Lower lobe of right lung (tissue), 2 donors: ENCODE measurements at regions not wholly inside any gene's neighbourhood (a gene's known extent, or its start where the extent isn't known, plus 50 kb on each side); places are given as distances from the start of the nearest gene placed in this dataset.

Experiments
- ATAC-seq, 2 donors: fragments of 200-7000 bp; cut with Tn5 transposase; one replicate each; pipeline ENCODE4 v1.9.1; 2020 to 2022; ENCODE audit warnings: mild to moderate bottlenecking in 2 of 2, moderate library complexity in 2 of 2
- DNase-seq: peaks from one replicate; pipeline ENCODE4 v3.0.0-alpha.2; 2020
- H3K27ac ChIP-seq: fragments of 200-600 bp; one replicate; pipeline ENCODE4 v1.8.0; 2022
- H3K27me3 ChIP-seq: fragments of 200-600 bp; one replicate; pipeline ENCODE4 v1.8.0; 2022; ENCODE audit warnings: low read depth
- H3K36me3 ChIP-seq: fragments of 200-600 bp; one replicate; pipeline ENCODE4 v1.8.0; 2022; ENCODE audit warnings: mild to moderate bottlenecking
- H3K4me1 ChIP-seq: fragments of 200-600 bp; one replicate; pipeline ENCODE4 v1.8.0; 2022
- H3K4me3 ChIP-seq: fragments of 200-600 bp; one replicate; pipeline ENCODE4 v1.8.0; 2022; ENCODE audit warnings: mild to moderate bottlenecking
- H3K9me3 ChIP-seq: fragments of 200-600 bp; one replicate; pipeline ENCODE4 v1.8.0; 2022
- intact Hi-C: fragments of 100-400 bp; cut with DNase I; formaldehyde crosslinking; loops from one replicate; pipeline ENCODE4 v1.11.0; 2022
- TF ChIP-seq, protein P1 (sequence below): fragments of 200-600 bp; IDR thresholded peaks from one replicate; pipeline ENCODE4 v1.8.0; 2022; ENCODE audit warnings: antibody characterized with exemption, mild to moderate bottlenecking
- donor health status: DM: no; HTN: yes; CAD: no; lungs with severe emphysema.

DNA sequence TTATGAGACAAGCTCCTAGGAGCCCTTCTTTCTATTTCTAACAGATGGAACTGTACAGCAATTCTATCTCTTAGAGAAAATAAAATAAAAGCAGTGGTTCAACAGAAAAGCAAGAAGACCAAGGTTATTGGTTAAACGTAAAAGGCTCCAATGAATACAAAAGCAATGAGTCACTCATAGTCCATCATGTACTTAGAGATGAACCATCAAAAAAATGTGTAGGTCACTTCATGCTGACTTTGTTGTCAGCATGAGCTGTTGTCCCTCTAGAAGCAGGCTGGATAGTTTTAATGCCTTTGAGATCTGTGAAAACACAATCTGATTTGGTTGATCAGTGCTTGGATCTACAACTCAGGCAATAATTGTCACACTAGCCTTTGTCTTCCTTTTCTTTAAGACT lies 378.6 kb upstream of the ANXA10 start:
- no peaks in the 10 kb centered on the region for H3K4me1 ChIP-seq
- ATAC-seq (no peak), DNase-seq (no peak)
- H3K4me3 ChIP-seq = no peak overlapping the region
- no peaks in the 10 kb centered on the region for H3K27me3 ChIP-seq
- intact Hi-C loops = no loop called here
- H3K27ac ChIP-seq = no peak overlapping the region
- no peaks in the 10 kb centered on the region for H3K9me3 ChIP-seq
- no peaks in the 10 kb centered on the region for H3K36me3 ChIP-seq
- TF ChIP-seq, protein P1, sequence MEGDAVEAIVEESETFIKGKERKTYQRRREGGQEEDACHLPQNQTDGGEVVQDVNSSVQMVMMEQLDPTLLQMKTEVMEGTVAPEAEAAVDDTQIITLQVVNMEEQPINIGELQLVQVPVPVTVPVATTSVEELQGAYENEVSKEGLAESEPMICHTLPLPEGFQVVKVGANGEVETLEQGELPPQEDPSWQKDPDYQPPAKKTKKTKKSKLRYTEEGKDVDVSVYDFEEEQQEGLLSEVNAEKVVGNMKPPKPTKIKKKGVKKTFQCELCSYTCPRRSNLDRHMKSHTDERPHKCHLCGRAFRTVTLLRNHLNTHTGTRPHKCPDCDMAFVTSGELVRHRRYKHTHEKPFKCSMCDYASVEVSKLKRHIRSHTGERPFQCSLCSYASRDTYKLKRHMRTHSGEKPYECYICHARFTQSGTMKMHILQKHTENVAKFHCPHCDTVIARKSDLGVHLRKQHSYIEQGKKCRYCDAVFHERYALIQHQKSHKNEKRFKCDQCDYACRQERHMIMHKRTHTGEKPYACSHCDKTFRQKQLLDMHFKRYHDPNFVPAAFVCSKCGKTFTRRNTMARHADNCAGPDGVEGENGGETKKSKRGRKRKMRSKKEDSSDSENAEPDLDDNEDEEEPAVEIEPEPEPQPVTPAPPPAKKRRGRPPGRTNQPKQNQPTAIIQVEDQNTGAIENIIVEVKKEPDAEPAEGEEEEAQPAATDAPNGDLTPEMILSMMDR = no peak

DNA sequence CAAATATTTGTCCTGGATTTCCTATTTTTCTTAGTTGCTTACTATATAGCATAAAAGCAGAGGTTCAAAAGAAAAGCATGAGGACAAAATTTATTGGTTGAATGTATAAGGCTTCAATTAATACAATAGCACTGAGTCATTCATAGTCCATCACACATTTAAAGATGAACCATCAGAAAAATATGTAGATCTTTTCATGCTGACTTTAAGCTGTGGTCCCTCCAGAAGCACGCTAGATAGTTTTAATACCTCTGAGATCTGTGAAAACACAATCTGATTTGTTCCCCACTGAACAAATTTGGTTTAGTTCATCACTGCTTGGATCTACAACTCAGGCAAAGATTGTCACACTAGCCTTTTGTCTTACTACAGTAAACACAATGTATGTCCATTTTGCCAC lies 377.2 kb upstream of the ANXA10 start:
- no peaks in the 10 kb centered on the region for H3K9me3 ChIP-seq
- no peaks in the 10 kb centered on the region for H3K27me3 ChIP-seq
- TF ChIP-seq, protein P1 = no peak
- no peaks in the 10 kb centered on the region for H3K36me3 ChIP-seq
- no peak for DNase-seq
- intact Hi-C loops = no loop called here
- H3K4me3 ChIP-seq = no peak overlapping the region
- H3K4me1 ChIP-seq = no peaks in the 10 kb centered on the region
- ATAC-seq = no peak
- no peak overlapping the region for H3K27ac ChIP-seq

DNA sequence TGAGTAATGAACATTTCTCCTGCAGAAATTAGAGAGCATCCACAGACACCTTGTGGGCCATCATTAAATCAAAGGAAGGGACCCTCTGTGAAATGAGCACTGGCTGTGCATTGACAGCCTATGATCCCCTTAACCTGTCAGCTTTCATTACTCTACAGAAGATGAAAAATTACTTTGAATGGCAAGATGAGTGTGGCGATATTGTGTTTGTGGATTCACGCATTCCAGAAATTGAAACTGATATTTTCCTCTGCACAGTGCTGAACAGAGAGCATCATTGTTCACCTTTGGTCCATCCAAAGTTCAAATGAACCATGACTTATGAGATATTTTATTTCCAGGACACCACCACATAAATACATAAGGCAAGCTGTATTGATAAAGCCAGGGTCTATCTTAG lies 374.8 kb upstream of the ANXA10 start:
- intact Hi-C loops = no loop called here
- ATAC-seq (no peak), DNase-seq (no peak)
- Histone ChIP-seq H3K9me3 (no peaks in the 10 kb centered on the region), H3K27ac (no peak overlapping the region), H3K4me3 (no peak overlapping the region), H3K4me1 (no peaks in the 10 kb centered on the region), H3K27me3 (no peaks in the 10 kb centered on the region), H3K36me3 (no peaks in the 10 kb centered on the region)
- TF ChIP-seq, protein P1 = no peak

DNA sequence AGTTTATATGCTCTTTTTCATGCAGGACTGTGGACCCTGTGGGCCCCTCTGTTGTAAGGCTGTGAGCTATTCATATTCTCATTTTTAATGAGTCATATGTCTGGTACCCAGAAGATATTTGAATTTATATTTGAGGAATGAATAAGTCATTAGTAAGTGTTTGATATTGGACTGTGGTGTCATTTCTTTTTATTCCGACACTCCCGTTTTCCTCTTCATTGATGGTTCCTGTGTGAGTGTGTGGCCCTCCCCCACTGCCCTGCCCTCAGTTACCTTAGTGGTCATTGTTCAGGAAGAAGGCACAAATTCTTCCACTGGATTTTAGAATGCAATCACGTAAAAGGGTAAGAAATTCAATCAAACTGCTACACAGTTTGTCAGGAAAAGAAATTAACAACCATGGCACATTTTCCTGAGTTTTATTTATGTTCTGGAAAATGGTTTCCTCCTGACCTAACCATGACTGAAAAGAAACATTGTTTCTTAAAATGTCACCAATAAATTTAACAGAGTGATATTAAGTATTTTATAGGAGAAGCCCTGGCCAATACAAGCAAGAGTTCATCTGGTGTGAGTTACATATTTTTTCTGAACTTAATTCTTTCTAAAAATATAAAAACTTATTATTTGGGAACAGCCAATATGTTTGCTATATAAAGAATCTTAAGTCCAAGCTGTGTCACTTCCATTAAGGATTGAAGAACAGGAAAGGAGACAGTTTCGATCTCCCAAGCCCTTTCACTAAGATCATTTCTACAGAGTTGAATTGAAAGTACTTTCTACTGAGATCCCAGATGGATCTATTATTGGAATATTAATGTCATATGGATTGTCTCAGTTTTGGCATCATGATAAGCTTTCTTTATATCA lies 370.5 kb upstream of the ANXA10 start:
- Histone ChIP-seq H3K27ac (no peak overlapping the region), H3K27me3 (no peaks in the 10 kb centered on the region)
- intact Hi-C loops = no loop called here

DNA sequence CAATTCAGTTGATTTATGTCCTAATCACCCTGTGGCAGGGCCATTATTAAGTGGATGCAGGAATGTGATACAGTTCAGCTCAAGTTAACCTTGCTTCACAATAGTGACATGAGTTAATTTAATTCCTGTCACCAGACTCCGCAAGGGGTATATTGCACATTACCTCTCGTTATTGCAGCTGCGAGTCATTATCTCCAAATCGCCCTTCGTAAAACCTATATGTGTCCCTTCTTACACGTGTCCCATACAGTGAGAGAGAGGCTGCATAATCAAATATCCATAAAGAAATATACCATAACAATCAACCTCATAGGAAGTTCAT lies 369.9 kb upstream of the ANXA10 start:
- H3K27me3 ChIP-seq = no peaks in the 10 kb centered on the region
- no peak overlapping the region for H3K27ac ChIP-seq
- no peaks in the 10 kb centered on the region for H3K4me1 ChIP-seq
- no peaks in the 10 kb centered on the region for H3K36me3 ChIP-seq
- H3K9me3 ChIP-seq = no peaks in the 10 kb centered on the region
- no peak for DNase-seq
- intact Hi-C loops = no loop called here
- H3K4me3 ChIP-seq = no peak overlapping the region
- no peak for ATAC-seq
- TF ChIP-seq, protein P1 = no peak

More for the DNA sequence above, 370.5 kb upstream of the ANXA10 start:
- ATAC-seq (no peak), DNase-seq (no peak)
- H3K4me3 ChIP-seq = no peak overlapping the region
- no peaks in the 10 kb centered on the region for H3K9me3 ChIP-seq
- no peaks in the 10 kb centered on the region for H3K36me3 ChIP-seq
- H3K4me1 ChIP-seq = no peaks in the 10 kb centered on the region
- TF ChIP-seq, protein P1 = no peak
